GM19035 (cell line): ENCODE measurements at regions not wholly inside any gene's neighbourhood (a gene's known extent, or its start where the extent isn't known, plus 50 kb on each side); places are given as distances from the start of the nearest gene placed in this dataset.

ENCODE experiments used
- ATAC-seq: cut with Tn5 transposase; IDR thresholded peaks from one replicate; pipeline ENCODE4 v1.9.1; 2021; ENCODE audit not compliant: unreplicated experiment

- ATAC-seq = no peak
These were observed 239.9 kb downstream of the ZNF516 start for GRCh38 chr18:76255070-76255683.

- no peak for ATAC-seq
These were observed 242.2 kb downstream of the ZNF516 start for GRCh38 chr18:76252880-76253279.

GRCh38 chr18:76252139-76252538 is 242.9 kb downstream of the ZNF516 start:
- no peak for ATAC-seq

- no peak for ATAC-seq
These were observed 243.4 kb downstream of the ZNF516 start for GRCh38 chr18:76251691-76252090.

GRCh38 chr18:76246590-76246989 is 248.5 kb downstream of the ZNF516 start:
- no peak for ATAC-seq

- no peak for ATAC-seq
These were observed 260.4 kb downstream of the ZNF516 start for GRCh38 chr18:76234676-76235060.

GRCh38 chr18:76233876-76234675 is 261.0 kb downstream of the ZNF516 start:
- no peak for ATAC-seq

- ATAC-seq = no peak
These were observed 261.6 kb downstream of the ZNF516 start for GRCh38 chr18:76233406-76233805.

GRCh38 chr18:76232779-76233178 is 262.3 kb downstream of the ZNF516 start:
- no peak for ATAC-seq

- no peak for ATAC-seq
These were observed 263.0 kb downstream of the ZNF516 start for GRCh38 chr18:76232010-76232409.

- no peak for ATAC-seq
These were observed 263.6 kb downstream of the ZNF516 start for GRCh38 chr18:76231402-76231801.

- no peak for ATAC-seq
These were observed 264.3 kb downstream of the ZNF516 start for GRCh38 chr18:76230791-76231190.

- no peak for ATAC-seq
These were observed 266.3 kb downstream of the ZNF516 start for GRCh38 chr18:76228716-76229115.

GRCh38 chr18:76227759-76228158 is 267.3 kb downstream of the ZNF516 start:
- no peak for ATAC-seq

- ATAC-seq = no peak
These were observed 271.6 kb downstream of the ZNF516 start for GRCh38 chr18:76223403-76223802.

GRCh38 chr18:76219023-76219422 is 276.0 kb downstream of the ZNF516 start:
- no peak for ATAC-seq

GRCh38 chr18:76216096-76216495 is 278.9 kb downstream of the ZNF516 start:
- ATAC-seq = no peak

- ATAC-seq = no peak
These were observed 281.1 kb downstream of the ZNF516 start for GRCh38 chr18:76213991-76214390.

- no peak for ATAC-seq
These were observed 282.1 kb downstream of the ZNF516 start for GRCh38 chr18:76212960-76213359.

GRCh38 chr18:76209597-76209996 is 285.4 kb downstream of the ZNF516 start:
- no peak for ATAC-seq

- ATAC-seq = no peak
These were observed 286.2 kb downstream of the ZNF516 start for GRCh38 chr18:76208678-76209306.

- ATAC-seq = no peak
These were observed 289.1 kb downstream of the ZNF516 start for GRCh38 chr18:76205906-76206305.
